CD4-positive, alpha-beta T cell (primary cell): ENCODE measurements at regions not wholly inside any gene's neighbourhood (a gene's known extent, or its start where the extent isn't known, plus 50 kb on each side); places are given as distances from the start of the nearest gene placed in this dataset.

Experiments used
- ATAC-seq: fragments of 200-7000 bp; cut with Tn5 transposase; one replicate; pipeline ENCODE4 v1.10.0; 2022; ENCODE audit warnings: mild to moderate bottlenecking; ENCODE audit not compliant: poor library complexity
- CTCF ChIA-PET: fragments of 350-600 bp; sonication (Branson Sonifier 250); formaldehyde crosslinking; loops from one replicate; lab custom pipeline; 2021; ENCODE audit warnings: antibody characterized with exemption, inconsistent platforms; lab: Charles Lee
- POLR2A ChIA-PET: fragments of 350-600 bp; sonication (Branson Sonifier 250); formaldehyde crosslinking; loops from one replicate; lab custom pipeline; 2021; ENCODE audit warnings: antibody characterized with exemption, inconsistent platforms; lab: Charles Lee
- DNase-seq, 14 experiments: peaks; one replicate each; pipeline ENCODE4 v3.0.0-alpha.2; 2013 to 2020; ENCODE audit warnings: mixed read lengths in 2 of 14
- H3K27ac ChIP-seq, 2 donors: one replicate each; pipeline versions ENCODE4 v1.5.1 to v1.7.0; 2013; ENCODE audit warnings: low read length in 2 of 2, low read depth in 1 of 2, mild to moderate bottlenecking in 1 of 2
- H3K27me3 ChIP-seq, 2 experiments: 1 replicate in 1 of 2; 2 replicates in 1 of 2; pipeline versions ENCODE4 v1.6.1 to v1.7.0; 2013; ENCODE audit warnings: low read length in 2 of 2, control low read depth in 1 of 2, mild to moderate bottlenecking in 1 of 2, moderate library complexity in 1 of 2; ENCODE audit not compliant: insufficient read depth in 2 of 2, control insufficient read depth in 1 of 2
- H3K36me3 ChIP-seq: one replicate; pipeline ENCODE4 v1.6.1; 2013; ENCODE audit warnings: low read length, control low read depth; ENCODE audit not compliant: insufficient read depth
- H3K4me1 ChIP-seq: one replicate; pipeline ENCODE4 v1.6.1; 2013; ENCODE audit warnings: low read length, control low read depth; ENCODE audit not compliant: insufficient read depth
- H3K4me3 ChIP-seq: one replicate; pipeline ENCODE4 v1.5.1; 2013; ENCODE audit warnings: mild to moderate bottlenecking, low read length, moderate library complexity
- H3K9me3 ChIP-seq, 2 experiments: 1 replicate in 1 of 2; 2 replicates in 1 of 2; pipeline versions ENCODE4 v1.6.1 to v1.7.0; 2013; ENCODE audit warnings: low read length in 2 of 2, mild to moderate bottlenecking in 2 of 2, control low read depth in 1 of 2, moderate library complexity in 1 of 2; ENCODE audit not compliant: control insufficient read depth in 1 of 2, insufficient read depth in 1 of 2
- H3K27ac Mint-ChIP-seq: one replicate; pipeline ENCODE4 v1.8.0; 2020; ENCODE audit warnings: mixed read lengths
- H3K27me3 Mint-ChIP-seq: one replicate; pipeline ENCODE4 v1.8.0; 2021; ENCODE audit warnings: mixed read lengths
- H3K36me3 Mint-ChIP-seq: one replicate; pipeline ENCODE4 v1.8.0; 2021; ENCODE audit warnings: low read depth, mixed read lengths
- H3K4me1 Mint-ChIP-seq: one replicate; pipeline ENCODE4 v1.8.0; 2021; ENCODE audit warnings: low read depth, mixed read lengths
- H3K4me3 Mint-ChIP-seq: one replicate; pipeline ENCODE4 v1.8.0; 2020; ENCODE audit warnings: mild to moderate bottlenecking, mixed read lengths
- H3K9me3 Mint-ChIP-seq: one replicate; pipeline ENCODE4 v1.8.0; 2020; ENCODE audit warnings: mixed read lengths
- intact Hi-C, 2 experiments: fragments of 100-400 bp; cut with DNase I in 1 of 2; cut with micrococcal nuclease in 1 of 2; formaldehyde crosslinking; loops; one replicate each; pipeline versions ENCODE4 v1.15.1 to v1.9.0; 2023 to 2025; cut with DNase I, micrococcal nuclease
- TF ChIP-seq, protein P1 (sequence below): fragments of 200-600 bp; IDR thresholded peaks from one replicate; pipeline ENCODE4 v1.8.0; 2022; ENCODE audit warnings: antibody characterized with exemption, mild to moderate bottlenecking

GRCh38 chr12:107554941-107555340 is 130.7 kb upstream of the PWP1 start:
- Histone ChIP-seq H3K36me3 (no peaks in the 10 kb centered on the region), H3K4me3 (no peak overlapping the region), H3K27me3 (no peaks in the 10 kb centered on the region), H3K9me3 (no peaks in the 10 kb centered on the region), H3K27ac (no peak overlapping the region), H3K4me1 (no peaks in the 10 kb centered on the region)
- Mint-ChIP-seq H3K27me3 (no peaks in the 10 kb centered on the region), H3K36me3 (peaks cover 13% of the 10 kb centered on the region), H3K9me3 (no peaks in the 10 kb centered on the region), H3K4me1 (no peaks in the 10 kb centered on the region), H3K4me3 (no peak overlapping the region), H3K27ac (no peak overlapping the region)
- CTCF ChIA-PET, result no interaction called here
- no peak for ATAC-seq
- DNase-seq, result no peak
- POLR2A ChIA-PET, result no interaction called here
- intact Hi-C loops, result no loop called here
- TF ChIP-seq, protein P1, sequence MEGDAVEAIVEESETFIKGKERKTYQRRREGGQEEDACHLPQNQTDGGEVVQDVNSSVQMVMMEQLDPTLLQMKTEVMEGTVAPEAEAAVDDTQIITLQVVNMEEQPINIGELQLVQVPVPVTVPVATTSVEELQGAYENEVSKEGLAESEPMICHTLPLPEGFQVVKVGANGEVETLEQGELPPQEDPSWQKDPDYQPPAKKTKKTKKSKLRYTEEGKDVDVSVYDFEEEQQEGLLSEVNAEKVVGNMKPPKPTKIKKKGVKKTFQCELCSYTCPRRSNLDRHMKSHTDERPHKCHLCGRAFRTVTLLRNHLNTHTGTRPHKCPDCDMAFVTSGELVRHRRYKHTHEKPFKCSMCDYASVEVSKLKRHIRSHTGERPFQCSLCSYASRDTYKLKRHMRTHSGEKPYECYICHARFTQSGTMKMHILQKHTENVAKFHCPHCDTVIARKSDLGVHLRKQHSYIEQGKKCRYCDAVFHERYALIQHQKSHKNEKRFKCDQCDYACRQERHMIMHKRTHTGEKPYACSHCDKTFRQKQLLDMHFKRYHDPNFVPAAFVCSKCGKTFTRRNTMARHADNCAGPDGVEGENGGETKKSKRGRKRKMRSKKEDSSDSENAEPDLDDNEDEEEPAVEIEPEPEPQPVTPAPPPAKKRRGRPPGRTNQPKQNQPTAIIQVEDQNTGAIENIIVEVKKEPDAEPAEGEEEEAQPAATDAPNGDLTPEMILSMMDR, result no peak

- H3K9me3 Mint-ChIP-seq, result no peaks in the 10 kb centered on the region
- CTCF ChIA-PET, result no interaction called here
- POLR2A ChIA-PET, result no interaction called here
Observed at GRCh38 chr12:107557026-107557425, 128.6 kb upstream of the PWP1 start.

DNA sequence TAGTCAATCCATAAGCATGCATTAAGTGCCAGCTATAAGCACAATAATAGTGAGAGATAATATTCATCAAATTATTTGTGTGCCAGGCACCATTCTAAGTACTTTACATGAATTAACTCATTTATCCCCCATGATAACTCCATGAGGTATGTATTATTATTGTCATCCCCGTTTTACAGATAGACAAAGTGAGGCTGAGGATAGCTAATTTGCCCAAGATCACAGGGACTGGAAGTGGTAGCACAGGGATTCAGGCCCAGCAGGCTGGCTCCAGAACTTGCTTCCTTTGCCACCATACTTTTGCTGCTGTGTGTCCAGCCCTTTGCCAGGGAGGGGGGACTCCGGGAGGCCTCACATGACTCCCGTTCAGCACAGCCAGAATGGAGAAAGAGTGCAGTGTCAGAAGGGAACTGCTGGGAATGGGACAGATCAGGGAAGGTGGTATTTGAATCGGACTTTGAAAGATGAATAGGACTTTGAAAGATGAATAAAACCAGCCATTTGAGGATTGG is 128.0 kb upstream of the PWP1 start:
- Mint-ChIP-seq H3K4me1 (no peaks in the 10 kb centered on the region), H3K27me3 (no peaks in the 10 kb centered on the region), H3K9me3 (no peaks in the 10 kb centered on the region), H3K27ac (no peak overlapping the region), H3K36me3 (no peaks in the 10 kb centered on the region), H3K4me3 (no peak overlapping the region)
- no peak overlapping the region for H3K4me3 ChIP-seq
- H3K27me3 ChIP-seq, result no peaks in the 10 kb centered on the region
- no peaks in the 10 kb centered on the region for H3K9me3 ChIP-seq
- H3K27ac ChIP-seq, result no peak overlapping the region
- intact Hi-C loops, result no loop called here
- no peaks in the 10 kb centered on the region for H3K4me1 ChIP-seq
- H3K36me3 ChIP-seq, result no peaks in the 10 kb centered on the region
- POLR2A ChIA-PET, result no interaction called here
- ATAC-seq, result no peak
- no peak for DNase-seq
- TF ChIP-seq, protein P1, result no peak
- CTCF ChIA-PET, result interaction anchor here (0.9 kb wide), 1 partner anchor 426 kb away, joined by 3 read pairs; no protein-coding TSS in a partner anchor

More at GRCh38 chr12:107557026-107557425, 128.6 kb upstream of the PWP1 start:
- intact Hi-C loops, result no loop called here
- no peak overlapping the region for H3K27ac ChIP-seq
- no peak for ATAC-seq
- H3K4me1 ChIP-seq, result no peaks in the 10 kb centered on the region
- Mint-ChIP-seq H3K27ac (no peak overlapping the region), H3K4me1 (no peaks in the 10 kb centered on the region), H3K27me3 (no peaks in the 10 kb centered on the region), H3K36me3 (no peaks in the 10 kb centered on the region), H3K4me3 (no peak overlapping the region)
- H3K4me3 ChIP-seq, result no peak overlapping the region
- no peaks in the 10 kb centered on the region for H3K27me3 ChIP-seq
- TF ChIP-seq, protein P1, result no peak
- no peaks in the 10 kb centered on the region for H3K36me3 ChIP-seq
- H3K9me3 ChIP-seq, result no peaks in the 10 kb centered on the region
- DNase-seq, result no peak
